Keratinocyte (primary cell): ENCODE measurements at regions not wholly inside any gene's neighbourhood (a gene's known extent, or its start where the extent isn't known, plus 50 kb on each side); places are given as distances from the start of the nearest gene placed in this dataset.

Source experiments
- CTCF ChIP-seq, 3 experiments: IDR thresholded peaks in 1 of 3; conservative IDR thresholded peaks in 1 of 3; optimal IDR thresholded peaks in 1 of 3; 2 replicates in 2 of 3; 3 replicates in 1 of 3; pipeline versions ENCODE3 to v1.5.1; 2011; ENCODE audit warnings: low read length in 3 of 3, mild to moderate bottlenecking in 3 of 3, moderate library complexity in 2 of 3, control low read depth in 1 of 3, inconsistent platforms in 1 of 3; ENCODE audit not compliant: insufficient read depth in 2 of 3; ENCODE audit errors: extremely low read depth in 1 of 3
- EZH2 ChIP-seq: IDR thresholded peaks from one replicate; pipeline ENCODE4 v1.6.1; 2012; ENCODE audit warnings: inconsistent platforms, mild to moderate bottlenecking, low read length, moderate library complexity

- TF ChIP-seq CTCF (optimal IDR thresholded peaks at IDR 0.05 in 1 of 3, IDR thresholded peaks at IDR 0.05 in 1 of 3, conservative IDR thresholded peaks at IDR 0.05 in 1 of 3; ENCODE audit: extremely low read depth in 1 of 3, insufficient read depth in 2 of 3, low read length in 3 of 3) (no peak), EZH2 (no peak)
Measured at GRCh38 chr3:147132168-147132567, 274.2 kb downstream of the ZIC4 start.
